ENCODE measurements at regions not wholly inside any gene's neighbourhood (a gene's known extent, or its start where the extent isn't known, plus 50 kb on each side); places are given as distances from the start of the nearest gene placed in this dataset.

DNA sequence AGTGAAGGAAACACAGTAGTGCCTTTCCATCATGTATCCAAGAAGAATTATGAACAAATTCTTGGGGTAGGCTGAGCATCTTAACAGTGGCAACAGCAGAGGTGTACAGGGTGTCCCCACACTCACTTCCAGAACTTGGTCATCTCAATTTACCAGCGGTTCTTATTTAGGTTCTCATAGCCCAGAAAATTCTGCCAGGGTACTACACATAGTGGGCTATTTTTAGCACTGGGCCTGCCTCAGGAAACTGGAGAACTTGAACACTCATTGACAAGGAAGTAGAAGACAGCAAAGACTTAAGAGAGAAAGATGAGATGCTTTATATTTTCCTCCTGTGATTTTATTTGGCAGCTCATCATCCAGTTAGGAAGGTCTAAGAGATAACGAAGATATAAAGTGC lies 71.8 kb upstream of the PHIP start:
- TF ChIP-seq EZH2 (IDR thresholded peaks at IDR 0.05) (no peak), EZH2phosphoT487 (IDR thresholded peaks at IDR 0.05) (no peak)
- TF ChIP-seq, protein P1, sequence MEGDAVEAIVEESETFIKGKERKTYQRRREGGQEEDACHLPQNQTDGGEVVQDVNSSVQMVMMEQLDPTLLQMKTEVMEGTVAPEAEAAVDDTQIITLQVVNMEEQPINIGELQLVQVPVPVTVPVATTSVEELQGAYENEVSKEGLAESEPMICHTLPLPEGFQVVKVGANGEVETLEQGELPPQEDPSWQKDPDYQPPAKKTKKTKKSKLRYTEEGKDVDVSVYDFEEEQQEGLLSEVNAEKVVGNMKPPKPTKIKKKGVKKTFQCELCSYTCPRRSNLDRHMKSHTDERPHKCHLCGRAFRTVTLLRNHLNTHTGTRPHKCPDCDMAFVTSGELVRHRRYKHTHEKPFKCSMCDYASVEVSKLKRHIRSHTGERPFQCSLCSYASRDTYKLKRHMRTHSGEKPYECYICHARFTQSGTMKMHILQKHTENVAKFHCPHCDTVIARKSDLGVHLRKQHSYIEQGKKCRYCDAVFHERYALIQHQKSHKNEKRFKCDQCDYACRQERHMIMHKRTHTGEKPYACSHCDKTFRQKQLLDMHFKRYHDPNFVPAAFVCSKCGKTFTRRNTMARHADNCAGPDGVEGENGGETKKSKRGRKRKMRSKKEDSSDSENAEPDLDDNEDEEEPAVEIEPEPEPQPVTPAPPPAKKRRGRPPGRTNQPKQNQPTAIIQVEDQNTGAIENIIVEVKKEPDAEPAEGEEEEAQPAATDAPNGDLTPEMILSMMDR (IDR thresholded peaks at IDR 0.05): no peak

All from neural progenitor cell (in vitro differentiated cells).